Fibroblast of the aortic adventitia (primary cell): ENCODE measurements at regions not wholly inside any gene's neighbourhood (a gene's known extent, or its start where the extent isn't known, plus 50 kb on each side); places are given as distances from the start of the nearest gene placed in this dataset.
A peak's percentile ranks its signal among the peaks of the same experiment; 100 is the strongest.

Source experiments
- DNase-seq: peaks from one replicate; pipeline ENCODE4 v3.0.0-alpha.2; 2010; ENCODE audit warnings: low read depth
- H3K4me3 ChIP-seq: 2 replicates; pipeline ENCODE4 v1.5.1; 2011; ENCODE audit warnings: low read depth, mild to moderate bottlenecking, control low read depth, low read length, moderate library complexity
- CTCF ChIP-seq: IDR thresholded peaks from 2 replicates; pipeline ENCODE4 v1.5.1; 2011; ENCODE audit warnings: mild to moderate bottlenecking, low read length, control low read depth, inconsistent platforms; ENCODE audit not compliant: insufficient read depth

GRCh38 chr5:42956551-42956950, 83.6 kb downstream of the ANXA2R start:
- no peak overlapping the region for H3K4me3 ChIP-seq
- no peak for TF ChIP-seq CTCF
- DNase-seq, result no peak

- peak overlapping the region; percentile 29 for H3K4me3 ChIP-seq
Observed at GRCh38 chr5:42953041-42953440, 87.1 kb downstream of the ANXA2R start.

GRCh38 chr5:42952578-42952974, 87.5 kb downstream of the ANXA2R start:
- no peak for TF ChIP-seq CTCF
- peak; percentile 23 for DNase-seq
- H3K4me3 ChIP-seq, result peak overlapping the region; percentile 63

More at GRCh38 chr5:42953041-42953440, 87.1 kb downstream of the ANXA2R start:
- no peak for DNase-seq
- no peak for TF ChIP-seq CTCF

- TF ChIP-seq CTCF, result no peak
Observed at GRCh38 chr5:42951293-42951840, 88.8 kb downstream of the ANXA2R start.

GRCh38 chr5:42950456-42951292, 89.4 kb downstream of the ANXA2R start:
- H3K4me3 ChIP-seq, result peak overlapping the region; percentile 63
- TF ChIP-seq CTCF, result no peak
- peak; percentile 99 for DNase-seq

More at GRCh38 chr5:42951293-42951840, 88.8 kb downstream of the ANXA2R start:
- peak overlapping the region; percentile 63 for H3K4me3 ChIP-seq
- peak; percentile 42 for DNase-seq

- no peak for DNase-seq
- peak overlapping the region; percentile 63 for H3K4me3 ChIP-seq
- TF ChIP-seq CTCF, result no peak
Observed at GRCh38 chr5:42950116-42950455, 90.0 kb downstream of the ANXA2R start.
